Fibroblast of lung (primary cell): ENCODE measurements at regions not wholly inside any gene's neighbourhood (a gene's known extent, or its start where the extent isn't known, plus 50 kb on each side); places are given as distances from the start of the nearest gene placed in this dataset.

Experiments used
- DNase-seq, 2 donors: peaks; one replicate each; pipeline versions ENCODE4 v3.0.0 to v3.0.0-alpha.2; 2010; ENCODE audit warnings: low read depth in 2 of 2
- H2AFZ ChIP-seq: 2 replicates; pipeline ENCODE4 v1.5.1; 2012; ENCODE audit warnings: low read length, control low read depth, inconsistent platforms
- H3K27ac ChIP-seq: 2 replicates; pipeline ENCODE4 v1.5.1; 2011; ENCODE audit warnings: low read length, control low read depth; ENCODE audit not compliant: insufficient read depth
- H3K27me3 ChIP-seq: 2 replicates; pipeline ENCODE4 v1.5.1; 2011; ENCODE audit warnings: mild to moderate bottlenecking, low read length; ENCODE audit not compliant: control insufficient read depth, insufficient read depth
- H3K36me3 ChIP-seq: 2 replicates; pipeline ENCODE4 v1.5.1; 2011; ENCODE audit warnings: low read length; ENCODE audit not compliant: control insufficient read depth, insufficient read depth
- H3K4me1 ChIP-seq: 2 replicates; pipeline ENCODE4 v1.5.1; 2011; ENCODE audit warnings: low read length; ENCODE audit not compliant: control insufficient read depth, insufficient read depth; ENCODE audit errors: extremely low read depth
- H3K4me2 ChIP-seq: 2 replicates; pipeline ENCODE4 v1.5.1; 2011; ENCODE audit warnings: low read length, control low read depth; ENCODE audit not compliant: insufficient read depth; ENCODE audit errors: extremely low read depth
- H3K4me3 ChIP-seq, 4 experiments: fragments of 200-600 bp in 1 of 4; sonication (generic) in 1 of 4; replicated peaks in 1 of 4; 2 replicates each; pipeline ENCODE4 v1.5.1; 2011 to 2016; ENCODE audit warnings: low read length in 4 of 4, low read depth in 3 of 4, mild to moderate bottlenecking in 3 of 4, control low read depth in 2 of 4, inconsistent platforms in 1 of 4, mixed read lengths in 1 of 4; ENCODE audit not compliant: insufficient read depth in 1 of 4; ENCODE audit errors: control extremely low read depth in 1 of 4
- H3K79me2 ChIP-seq: 2 replicates; pipeline ENCODE4 v1.5.1; 2012; ENCODE audit warnings: mild to moderate bottlenecking, low read length, inconsistent platforms; ENCODE audit not compliant: control insufficient read depth, insufficient read depth
- H3K9ac ChIP-seq: 2 replicates; pipeline ENCODE4 v1.5.1; 2011; ENCODE audit warnings: mild to moderate bottlenecking, low read length, control low read depth; ENCODE audit not compliant: insufficient read depth
- H3K9me3 ChIP-seq: 2 replicates; pipeline ENCODE4 v1.5.1; 2012; ENCODE audit warnings: low read depth, low read length; ENCODE audit not compliant: control insufficient read depth, insufficient read depth
- H4K20me1 ChIP-seq: 2 replicates; pipeline ENCODE4 v1.5.1; 2011; ENCODE audit warnings: low read length; ENCODE audit not compliant: control insufficient read depth, insufficient read depth; ENCODE audit errors: extremely low read depth
- CTCF ChIP-seq, 2 donors: IDR thresholded peaks in 1 of 2; conservative IDR thresholded peaks in 1 of 2; 1 replicate in 1 of 2; 2 replicates in 1 of 2; pipeline ENCODE4 v1.5.1; 2011 to 2012; ENCODE audit warnings: low read length in 2 of 2, control low read depth in 1 of 2, inconsistent platforms in 1 of 2, low read depth in 1 of 2, mild to moderate bottlenecking in 1 of 2
- EZH2 ChIP-seq: IDR thresholded peaks from 2 replicates; pipeline ENCODE4 v1.5.1; 2012; ENCODE audit warnings: low read length, control low read depth, mild to moderate bottlenecking; ENCODE audit errors: missing control alignments

GRCh38 chr3:177350121-177350520, 152.8 kb upstream of the TBL1XR1 start:
- Histone ChIP-seq H2AFZ (no peak overlapping the region), H3K4me2 (no peak overlapping the region)
- TF ChIP-seq EZH2 (no peak), CTCF (conservative IDR thresholded peaks at IDR 0.05 in 1 of 2, IDR thresholded peaks at IDR 0.05 in 1 of 2; ENCODE audit: low read depth in 1 of 2, low read length in 2 of 2) (no peak)

GRCh38 chr3:177351206-177351605, 153.9 kb upstream of the TBL1XR1 start:
- H3K9ac ChIP-seq = no peak overlapping the region
- no peaks in the 10 kb centered on the region for H4K20me1 ChIP-seq
- H3K4me2 ChIP-seq = no peak overlapping the region
- H3K4me1 ChIP-seq = peaks cover 2% of the 10 kb centered on the region
- H3K9me3 ChIP-seq = no peaks in the 10 kb centered on the region
- H3K36me3 ChIP-seq = no peaks in the 10 kb centered on the region
- H3K27ac ChIP-seq = no peak overlapping the region
- no peak for DNase-seq
- H3K27me3 ChIP-seq = no peaks in the 10 kb centered on the region
- TF ChIP-seq EZH2 (no peak), CTCF (conservative IDR thresholded peaks at IDR 0.05 in 1 of 2, IDR thresholded peaks at IDR 0.05 in 1 of 2; ENCODE audit: low read depth in 1 of 2, low read length in 2 of 2) (no peak)
- H3K79me2 ChIP-seq = no peaks in the 10 kb centered on the region
- H2AFZ ChIP-seq = no peak overlapping the region
- H3K4me3 ChIP-seq = no peak overlapping the region

More at GRCh38 chr3:177350121-177350520, 152.8 kb upstream of the TBL1XR1 start:
- H3K9me3 ChIP-seq = no peaks in the 10 kb centered on the region
- peak in 1 of 2 donors; percentile 40 for DNase-seq
- no peak overlapping the region for H3K4me3 ChIP-seq
- no peaks in the 10 kb centered on the region for H3K36me3 ChIP-seq
- no peaks in the 10 kb centered on the region for H3K79me2 ChIP-seq
- H3K4me1 ChIP-seq = peaks cover 6% of the 10 kb centered on the region
- H4K20me1 ChIP-seq = no peaks in the 10 kb centered on the region
- no peak overlapping the region for H3K9ac ChIP-seq
- no peaks in the 10 kb centered on the region for H3K27me3 ChIP-seq
- no peak overlapping the region for H3K27ac ChIP-seq

GRCh38 chr3:177351757-177352158, 154.5 kb upstream of the TBL1XR1 start:
- Histone ChIP-seq H3K27me3 (no peaks in the 10 kb centered on the region), H4K20me1 (no peaks in the 10 kb centered on the region), H3K4me3 (no peak overlapping the region), H3K36me3 (no peaks in the 10 kb centered on the region), H3K79me2 (no peaks in the 10 kb centered on the region), H3K27ac (no peak overlapping the region), H2AFZ (no peak overlapping the region), H3K9me3 (no peaks in the 10 kb centered on the region), H3K9ac (no peak overlapping the region), H3K4me2 (no peak overlapping the region), H3K4me1 (no peaks in the 10 kb centered on the region)
- no peak for TF ChIP-seq CTCF (conservative IDR thresholded peaks at IDR 0.05 in 1 of 2, IDR thresholded peaks at IDR 0.05 in 1 of 2; ENCODE audit: low read depth in 1 of 2, low read length in 2 of 2)
- TF ChIP-seq EZH2 = no peak
- DNase-seq = no peak
